GM21515 (cell line): ENCODE measurements at regions not wholly inside any gene's neighbourhood (a gene's known extent, or its start where the extent isn't known, plus 50 kb on each side); places are given as distances from the start of the nearest gene placed in this dataset.
"Not testable (repeated sequence)": the region's sequence is repeated elsewhere in the genome, so short reads cannot be mapped to it uniquely, and the experiment has no call there.

Experiments
- ATAC-seq: cut with Tn5 transposase; IDR thresholded peaks from one replicate; pipeline ENCODE4 v1.9.1; 2021; ENCODE audit not compliant: unreplicated experiment

- no peak for ATAC-seq
These were observed 957.5 kb upstream of the CDH9 start for GRCh38 chr5:27995867-27996266.

DNA sequence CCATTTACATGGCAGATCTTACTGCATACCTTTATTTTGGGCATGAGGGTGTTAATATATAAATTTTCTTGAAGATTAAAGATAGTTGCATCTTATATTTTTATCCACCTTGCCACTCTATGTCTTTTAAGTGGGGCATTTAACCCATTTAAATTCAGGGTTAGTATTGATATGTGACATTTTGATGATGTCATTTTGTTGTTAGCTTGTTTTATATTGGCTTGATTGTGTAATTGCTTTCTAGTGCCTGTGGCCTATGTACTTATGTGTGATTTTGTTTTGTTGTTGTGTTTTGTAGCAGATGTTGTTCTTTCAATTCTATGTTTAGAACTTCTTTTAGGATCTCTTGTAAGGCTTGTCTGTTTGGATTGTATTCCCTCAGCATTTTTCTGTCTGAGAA is 939.9 kb upstream of the CDH9 start:
- ATAC-seq: no peak

- no peak for ATAC-seq
These were observed 930.8 kb upstream of the CDH9 start for GRCh38 chr5:27969157-27969556.

DNA sequence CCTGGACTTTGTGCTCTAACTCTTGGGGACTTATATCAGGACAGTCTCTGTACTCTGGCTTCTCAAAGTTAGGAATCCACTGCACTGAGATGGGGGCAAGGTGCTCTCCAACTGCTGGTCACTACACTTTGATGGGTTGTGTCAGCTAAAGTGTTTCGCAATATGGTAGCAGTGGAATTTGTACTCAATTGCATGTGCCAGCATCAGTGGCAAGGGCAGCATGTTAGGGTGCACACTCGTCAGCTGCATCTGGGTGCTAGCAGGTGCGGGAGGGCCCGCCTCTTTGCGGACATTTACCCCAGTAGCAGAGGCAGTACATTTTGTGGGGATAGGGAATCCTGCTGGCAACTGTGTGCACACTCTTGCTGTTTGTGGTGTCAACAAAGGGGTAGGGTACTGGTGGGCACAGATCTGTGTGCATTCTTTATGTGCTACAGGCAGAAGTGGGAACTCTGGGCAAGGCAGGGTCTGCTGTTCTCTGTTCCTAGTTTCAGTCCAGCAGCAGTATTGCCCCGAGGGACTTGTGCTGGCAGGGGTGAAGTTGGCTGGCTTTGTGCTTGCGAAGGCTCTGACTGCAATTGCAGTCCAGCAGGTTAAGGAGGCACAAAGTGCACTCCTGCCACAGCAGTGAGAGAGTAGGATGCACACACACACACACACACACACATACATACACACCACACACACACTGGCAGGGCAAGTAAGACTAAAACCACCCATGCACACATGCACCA is 924.8 kb upstream of the CDH9 start:
- ATAC-seq: no peak

GRCh38 chr5:27962198-27962597 is 923.8 kb upstream of the CDH9 start:
- no peak for ATAC-seq

GRCh38 chr5:27947088-27947487 is 908.7 kb upstream of the CDH9 start:
- no peak for ATAC-seq

DNA sequence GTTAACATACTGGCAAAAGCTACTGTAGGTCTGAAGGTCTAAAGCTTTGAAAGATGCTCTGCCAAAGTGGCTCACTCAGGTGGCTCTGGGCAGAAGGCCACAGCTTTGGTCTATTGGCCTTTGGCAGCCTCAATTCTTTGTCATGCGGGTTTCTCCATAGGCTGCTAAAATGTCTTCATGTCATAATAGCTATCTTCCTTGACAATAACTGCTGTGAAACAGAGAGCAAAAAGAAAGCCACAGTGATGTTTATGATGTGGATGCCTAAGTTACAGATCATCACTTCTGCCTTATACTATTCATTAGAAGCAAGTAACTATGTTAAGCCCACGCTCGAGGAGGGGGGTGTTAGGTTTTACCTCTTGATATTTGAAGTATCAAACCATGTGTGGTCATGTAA is 906.1 kb upstream of the CDH9 start:
- no peak for ATAC-seq

DNA sequence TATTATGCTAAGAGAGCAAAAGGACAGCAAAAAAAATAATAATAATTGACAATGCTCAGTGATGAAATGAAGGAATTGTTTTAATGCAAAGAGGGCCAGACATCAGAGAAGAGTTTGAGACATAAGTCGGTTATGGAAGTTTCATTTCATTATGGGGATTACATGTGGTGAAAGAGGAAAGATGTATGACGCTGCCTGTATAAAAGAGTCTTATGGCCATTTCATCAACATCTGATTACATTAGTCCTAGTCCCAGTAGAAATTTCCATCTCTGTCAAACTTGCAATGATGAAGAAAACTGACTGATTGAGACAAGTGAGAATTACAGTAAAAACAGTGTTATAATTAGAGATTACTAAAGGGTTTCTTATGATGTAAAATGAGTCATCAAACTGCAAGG is 900.6 kb upstream of the CDH9 start:
- ATAC-seq: no peak

GRCh38 chr5:27928060-27928459 is 889.7 kb upstream of the CDH9 start:
- ATAC-seq: no peak

DNA sequence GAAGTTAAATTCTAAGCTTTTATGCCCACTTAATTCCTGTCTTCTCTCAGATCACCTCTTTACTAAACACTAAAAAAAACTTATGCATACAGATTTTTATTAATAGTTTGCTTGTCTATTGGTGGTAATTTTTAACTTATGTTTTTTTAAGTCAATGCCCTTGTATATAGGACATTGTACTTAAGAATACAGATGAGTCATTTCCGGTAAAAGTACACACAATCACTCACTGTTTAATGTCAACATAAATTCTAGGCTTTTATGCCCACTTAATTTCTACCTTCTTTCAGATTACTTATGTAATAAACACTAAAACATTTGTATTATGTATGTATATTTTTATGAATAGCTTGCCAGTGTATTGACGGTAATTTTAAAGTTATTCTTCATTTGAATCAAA is 872.8 kb upstream of the CDH9 start:
- ATAC-seq: no peak

- no peak for ATAC-seq
These were observed 870.0 kb upstream of the CDH9 start for GRCh38 chr5:27908341-27908740.

GRCh38 chr5:27906931-27907601 is 868.7 kb upstream of the CDH9 start:
- ATAC-seq: no peak

DNA sequence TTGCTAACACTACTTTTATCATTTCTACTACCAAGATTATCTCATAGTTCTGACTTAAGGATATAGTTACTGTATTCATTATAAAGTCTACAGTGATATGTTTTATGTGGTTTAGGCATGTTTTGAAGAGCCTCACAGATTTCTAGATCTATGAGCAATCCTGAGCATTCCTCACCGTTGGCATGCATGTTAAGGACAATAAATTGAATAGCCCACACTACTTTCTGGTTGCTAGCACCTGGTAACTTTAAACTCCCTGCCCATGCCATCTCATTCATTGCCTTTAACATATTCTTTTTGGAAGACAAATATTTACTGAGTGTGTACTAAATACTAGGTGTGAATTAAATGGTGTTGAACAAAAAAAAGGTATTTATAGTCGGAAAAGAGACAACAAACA is 868.1 kb upstream of the CDH9 start:
- no peak for ATAC-seq

DNA sequence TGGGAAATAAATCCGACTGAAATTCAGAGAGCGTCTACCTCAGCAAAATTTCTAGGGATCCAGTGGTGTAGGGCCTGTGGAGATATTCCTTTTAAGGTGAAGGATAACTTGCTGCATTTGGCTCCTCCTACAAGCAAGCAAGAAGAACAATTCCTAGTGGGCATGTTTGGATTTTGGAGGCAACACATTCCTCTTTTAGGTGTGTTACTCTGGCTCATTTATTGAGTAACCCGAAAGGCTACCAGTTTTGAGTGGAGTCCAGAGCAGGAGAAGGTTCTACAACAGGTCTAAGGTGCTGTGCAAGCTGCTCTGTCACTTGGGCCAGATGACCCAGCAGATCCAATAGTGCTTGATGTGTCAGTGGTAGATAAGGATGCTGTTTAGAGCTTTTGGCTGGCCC is 862.4 kb upstream of the CDH9 start:
- ATAC-seq: no peak

GRCh38 chr5:27876071-27876470 is 837.7 kb upstream of the CDH9 start:
- no peak for ATAC-seq

DNA sequence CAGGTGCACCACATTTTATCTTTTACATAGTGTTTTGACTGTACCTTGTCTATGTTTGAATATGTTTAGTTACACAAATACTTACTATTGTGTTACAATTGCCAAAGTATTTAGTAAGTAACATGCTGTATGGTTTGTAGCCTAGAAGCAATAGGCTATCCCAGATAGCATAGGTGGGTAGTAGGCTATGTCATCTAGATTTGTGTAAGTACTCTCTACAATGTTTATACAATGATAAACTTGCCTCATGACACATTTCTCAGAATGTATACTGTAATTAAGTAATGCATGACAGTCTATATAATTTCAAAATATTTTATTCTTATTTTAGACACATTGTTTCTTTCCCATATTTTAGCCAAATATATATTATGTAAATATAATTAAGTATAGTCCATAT is 836.8 kb upstream of the CDH9 start:
- no peak for ATAC-seq

GRCh38 chr5:27868292-27868691 is 829.9 kb upstream of the CDH9 start:
- no peak for ATAC-seq

GRCh38 chr5:27855491-27855890 is 817.1 kb upstream of the CDH9 start:
- ATAC-seq: no peak

- ATAC-seq: no peak
These were observed 816.0 kb upstream of the CDH9 start for GRCh38 chr5:27854243-27854852.

DNA sequence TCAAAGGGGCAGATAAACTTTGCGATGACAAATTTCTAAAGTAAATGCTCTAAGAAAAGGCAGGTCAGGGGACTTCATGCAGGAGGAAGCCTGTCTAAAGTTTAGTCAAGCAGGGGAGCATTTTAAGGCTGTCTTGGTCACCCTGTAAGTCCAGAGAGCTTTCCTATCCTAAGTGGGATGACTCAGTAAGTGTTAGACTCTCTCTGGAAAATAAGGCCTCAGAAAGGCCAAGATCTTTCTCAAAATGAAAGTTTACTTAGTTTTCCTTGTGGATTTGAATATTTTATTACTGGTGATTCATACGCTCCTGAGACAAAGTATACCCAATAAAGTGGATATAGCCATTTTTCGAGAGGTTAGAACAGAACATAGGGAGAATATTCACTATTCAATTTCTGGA is 806.9 kb upstream of the CDH9 start:
- ATAC-seq: no peak

GRCh38 chr5:27836704-27837103 is 798.3 kb upstream of the CDH9 start:
- ATAC-seq: not testable (repeated sequence)

DNA sequence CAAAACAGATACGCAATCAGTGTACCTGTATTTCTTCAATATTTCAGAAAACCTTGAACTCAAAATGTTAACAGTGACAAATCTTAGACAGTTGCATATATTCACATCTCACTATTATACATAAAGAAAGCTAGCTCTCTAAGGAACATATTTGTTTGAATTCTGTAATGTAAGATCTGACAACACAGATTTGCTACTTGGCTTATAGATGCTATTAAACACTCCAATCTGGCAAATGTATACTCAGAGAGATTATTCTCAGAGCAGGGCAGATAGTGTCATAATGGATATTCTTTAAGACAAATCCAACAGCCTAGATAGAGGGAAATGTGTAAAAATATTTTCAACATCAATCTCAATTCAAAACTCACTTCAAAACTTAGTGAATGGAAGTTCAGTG is 794.5 kb upstream of the CDH9 start:
- no peak for ATAC-seq
